Spinal cord (tissue), 9 donors: ENCODE measurements at regions not wholly inside any gene's neighbourhood (a gene's known extent, or its start where the extent isn't known, plus 50 kb on each side); places are given as distances from the start of the nearest gene placed in this dataset.

Source experiments
- DNase-seq, 6 donors: peaks; one replicate each; pipeline versions ENCODE4 v3.0.0 to v3.0.0-alpha.2; 2013 to 2015; ENCODE audit warnings: low spot score in 6 of 6, low read depth in 4 of 6
- H3K27ac ChIP-seq: one replicate; pipeline ENCODE4 v1.5.1; 2013; ENCODE audit warnings: low read depth, low read length, control low read depth
- H3K27me3 ChIP-seq: one replicate; pipeline ENCODE4 v1.6.1; 2013; ENCODE audit warnings: low read length; ENCODE audit not compliant: control insufficient read depth, insufficient read depth
- H3K36me3 ChIP-seq: one replicate; pipeline ENCODE4 v1.6.1; 2013; ENCODE audit warnings: low read length; ENCODE audit not compliant: control insufficient read depth, insufficient read depth
- H3K4me1 ChIP-seq: one replicate; pipeline ENCODE4 v1.6.1; 2013; ENCODE audit warnings: low read length; ENCODE audit not compliant: control insufficient read depth, insufficient read depth
- H3K4me3 ChIP-seq: one replicate; pipeline ENCODE4 v1.5.1; 2013; ENCODE audit warnings: low read depth, low read length, control low read depth
- H3K9me3 ChIP-seq: one replicate; pipeline ENCODE4 v1.6.1; 2013; ENCODE audit warnings: low read length; ENCODE audit not compliant: control insufficient read depth, insufficient read depth
- WGBS: methylation state at CpG from one replicate; pipeline ENCODE4 v1.1.5; 2013; ENCODE audit warnings: missing lambda C conversion rate; ENCODE audit not compliant: insufficient coverage; 5-methylcytosine and 5-hydroxymethylcytosine counted together
- donor health status: healthy.

DNA sequence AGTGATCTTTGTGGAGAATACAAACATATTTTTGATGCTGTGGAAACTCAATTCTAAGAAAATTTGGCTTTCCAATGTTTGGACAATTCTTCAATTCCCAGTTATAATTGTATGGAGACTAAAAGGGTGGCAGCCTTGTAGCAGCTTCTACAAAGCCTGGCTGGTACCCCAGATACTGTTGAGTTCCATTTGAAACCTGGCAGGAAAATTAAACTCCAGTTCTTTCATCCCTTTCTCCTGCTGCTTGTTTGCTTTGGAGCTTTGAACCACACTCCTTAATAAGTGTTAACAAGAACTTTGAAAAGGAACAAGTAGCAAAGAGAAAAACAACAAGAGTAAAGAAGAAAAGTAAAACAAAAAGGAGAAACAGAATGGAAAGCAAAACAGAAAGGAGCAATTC is 172.6 kb upstream of the ADAMTS5 start:
- H3K27ac ChIP-seq, result no peak overlapping the region
- peak in 2 of 6 donors; percentile 5 to 60 for DNase-seq
- H3K9me3 ChIP-seq, result no peaks in the 10 kb centered on the region

GRCh38 chr21:27134516-27134915 is 167.6 kb upstream of the ADAMTS5 start:
- Histone ChIP-seq H3K4me3 (no peak overlapping the region), H3K27ac (no peak overlapping the region), H3K9me3 (no peaks in the 10 kb centered on the region), H3K4me1 (no peaks in the 10 kb centered on the region), H3K27me3 (no peaks in the 10 kb centered on the region), H3K36me3 (no peaks in the 10 kb centered on the region)
- DNase-seq, result peak in 2 of 6 donors; percentile 67 to 78
- no CpG with 5 or more reads among the region's 1 CpG for WGBS

More for the DNA sequence above, 172.6 kb upstream of the ADAMTS5 start:
- no peaks in the 10 kb centered on the region for H3K27me3 ChIP-seq
- no peak overlapping the region for H3K4me3 ChIP-seq
- no peaks in the 10 kb centered on the region for H3K4me1 ChIP-seq
- H3K36me3 ChIP-seq, result no peaks in the 10 kb centered on the region

DNA sequence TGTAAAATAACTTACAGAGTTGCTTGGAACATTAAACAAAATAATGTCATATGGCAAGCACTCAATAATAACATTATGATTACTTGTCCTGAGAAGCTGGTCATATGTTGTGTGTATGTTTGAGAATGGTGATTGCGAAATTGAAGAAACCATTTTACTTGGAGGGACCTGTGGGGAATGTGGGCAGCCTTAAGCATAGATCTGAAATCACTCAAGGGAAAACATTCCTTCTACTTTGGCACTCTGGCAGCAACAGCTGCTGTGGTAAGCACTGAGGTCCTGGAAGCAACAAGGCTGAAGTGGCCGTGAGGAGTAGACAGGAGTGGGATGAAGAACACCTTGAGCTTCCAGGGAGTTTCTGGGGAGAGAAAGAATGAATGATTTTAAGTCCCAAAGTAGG is 165.4 kb upstream of the ADAMTS5 start:
- Histone ChIP-seq H3K36me3 (no peaks in the 10 kb centered on the region), H3K27me3 (no peaks in the 10 kb centered on the region), H3K4me1 (no peaks in the 10 kb centered on the region), H3K27ac (no peak overlapping the region), H3K9me3 (no peaks in the 10 kb centered on the region), H3K4me3 (no peak overlapping the region)
- WGBS, result 95% methylated on average over 2 of the region's 2 CpGs
- DNase-seq, result no peak

DNA sequence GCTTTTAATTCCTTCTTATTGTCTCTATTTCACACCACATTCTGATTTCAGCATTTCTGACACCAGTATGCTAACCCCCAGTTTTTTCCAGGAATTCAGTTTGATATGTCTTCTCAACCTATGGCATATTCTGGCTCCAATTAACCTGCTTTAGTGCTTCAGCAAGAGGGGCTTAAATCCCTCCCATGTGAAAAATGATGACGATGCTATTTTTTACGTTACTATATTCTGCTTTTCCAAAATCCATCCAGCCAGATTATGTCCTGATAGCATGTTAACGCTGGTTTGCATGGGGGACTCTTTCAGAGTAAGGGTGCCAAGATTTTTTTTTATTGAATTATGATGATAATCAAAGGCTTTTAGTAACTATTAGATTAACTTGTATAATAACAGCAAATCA is 163.3 kb upstream of the ADAMTS5 start:
- no CpG with 5 or more reads among the region's 3 CpGs for whole genome bisulfite sequencing
- Histone ChIP-seq H3K27ac (no peak overlapping the region), H3K36me3 (no peaks in the 10 kb centered on the region), H3K27me3 (no peaks in the 10 kb centered on the region), H3K4me3 (no peak overlapping the region), H3K9me3 (no peaks in the 10 kb centered on the region), H3K4me1 (no peaks in the 10 kb centered on the region)
- DNase-seq, result no peak

GRCh38 chr21:27129694-27130093 is 162.8 kb upstream of the ADAMTS5 start:
- no peak for DNase-seq
- H3K27ac ChIP-seq, result no peak overlapping the region
- no peaks in the 10 kb centered on the region for H3K9me3 ChIP-seq
- H3K4me3 ChIP-seq, result no peak overlapping the region
- no peaks in the 10 kb centered on the region for H3K36me3 ChIP-seq
- H3K27me3 ChIP-seq, result no peaks in the 10 kb centered on the region
- H3K4me1 ChIP-seq, result no peaks in the 10 kb centered on the region

DNA sequence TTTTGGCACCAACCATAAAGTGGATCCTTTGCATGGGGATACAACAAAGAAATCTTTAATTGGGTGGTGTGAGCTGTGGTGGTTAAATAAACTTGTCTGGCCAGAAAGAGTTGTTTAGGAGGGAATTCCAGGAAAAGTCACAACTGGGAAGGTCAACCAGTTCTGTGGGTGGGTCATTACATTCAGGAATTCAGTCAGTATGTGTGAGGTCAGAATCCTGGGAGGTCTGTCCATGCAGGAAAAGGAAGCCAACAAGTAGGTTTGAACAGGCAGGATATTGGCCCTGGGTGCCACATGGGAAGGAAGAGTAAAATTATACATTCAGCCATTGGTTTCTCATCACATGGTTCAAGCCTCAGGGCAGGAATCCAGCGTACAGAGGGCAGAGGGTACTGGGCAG is 162.3 kb upstream of the ADAMTS5 start:
- WGBS, result 80% methylated on average over 1 of the region's 1 CpG
- H3K27me3 ChIP-seq, result no peaks in the 10 kb centered on the region
- no peaks in the 10 kb centered on the region for H3K36me3 ChIP-seq
- H3K4me3 ChIP-seq, result no peak overlapping the region
- DNase-seq, result no peak
- no peaks in the 10 kb centered on the region for H3K4me1 ChIP-seq
- no peak overlapping the region for H3K27ac ChIP-seq
- H3K9me3 ChIP-seq, result no peaks in the 10 kb centered on the region

DNA sequence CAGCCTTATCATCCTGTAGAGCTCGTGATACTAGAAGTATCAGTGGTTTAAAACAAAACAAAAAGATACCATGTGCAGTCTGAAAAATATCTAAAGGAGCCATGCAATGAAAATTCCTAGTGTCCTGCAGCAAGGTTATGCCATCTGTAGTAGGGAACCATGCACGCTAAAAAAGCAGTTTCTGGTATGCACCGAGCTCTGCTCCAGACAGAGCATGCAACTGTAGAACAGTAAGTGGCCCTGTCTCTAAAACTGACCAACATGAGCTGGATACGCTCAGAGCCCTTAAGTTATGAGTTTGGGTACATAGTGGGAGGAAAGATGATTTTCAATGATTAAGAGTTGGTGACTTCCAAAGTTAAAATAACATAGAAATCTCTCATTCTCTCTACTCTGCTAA is 159.3 kb upstream of the ADAMTS5 start:
- WGBS, result 100% methylated on average over 2 of the region's 4 CpGs
- Histone ChIP-seq H3K27me3 (no peaks in the 10 kb centered on the region), H3K9me3 (no peaks in the 10 kb centered on the region), H3K27ac (no peak overlapping the region), H3K36me3 (no peaks in the 10 kb centered on the region), H3K4me3 (no peak overlapping the region), H3K4me1 (no peaks in the 10 kb centered on the region)
- DNase-seq, result no peak

GRCh38 chr21:27122686-27123085 is 155.8 kb upstream of the ADAMTS5 start:
- Histone ChIP-seq H3K36me3 (no peaks in the 10 kb centered on the region), H3K27me3 (no peaks in the 10 kb centered on the region), H3K4me1 (no peaks in the 10 kb centered on the region), H3K9me3 (no peaks in the 10 kb centered on the region), H3K4me3 (no peak overlapping the region), H3K27ac (no peak overlapping the region)
- no peak for DNase-seq

DNA sequence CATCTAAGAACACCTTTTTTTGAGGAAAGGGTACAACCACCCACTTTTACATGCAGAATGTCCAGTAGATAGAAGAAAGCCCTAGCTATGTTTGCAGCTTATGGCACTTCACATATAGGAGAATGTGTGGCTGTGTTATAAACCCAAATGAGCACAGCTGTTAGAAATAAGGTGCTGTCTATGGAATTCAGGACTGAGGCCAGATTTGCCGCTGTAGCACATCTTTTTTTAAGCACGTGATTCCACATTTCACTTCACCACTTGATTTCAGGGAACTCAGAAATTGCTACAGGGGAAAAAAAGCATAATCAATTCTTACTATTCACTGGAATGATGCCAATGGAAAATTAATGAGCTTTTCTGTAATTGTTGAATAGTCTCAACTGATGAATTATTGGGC is 147.2 kb upstream of the ADAMTS5 start:
- Histone ChIP-seq H3K27me3 (no peaks in the 10 kb centered on the region), H3K27ac (no peak overlapping the region), H3K9me3 (no peaks in the 10 kb centered on the region), H3K36me3 (no peaks in the 10 kb centered on the region), H3K4me1 (no peaks in the 10 kb centered on the region), H3K4me3 (no peak overlapping the region)
- DNase-seq, result peak in 1 of 6 donors; percentile 39
- 73% methylated on average over 2 of the region's 2 CpGs for WGBS

DNA sequence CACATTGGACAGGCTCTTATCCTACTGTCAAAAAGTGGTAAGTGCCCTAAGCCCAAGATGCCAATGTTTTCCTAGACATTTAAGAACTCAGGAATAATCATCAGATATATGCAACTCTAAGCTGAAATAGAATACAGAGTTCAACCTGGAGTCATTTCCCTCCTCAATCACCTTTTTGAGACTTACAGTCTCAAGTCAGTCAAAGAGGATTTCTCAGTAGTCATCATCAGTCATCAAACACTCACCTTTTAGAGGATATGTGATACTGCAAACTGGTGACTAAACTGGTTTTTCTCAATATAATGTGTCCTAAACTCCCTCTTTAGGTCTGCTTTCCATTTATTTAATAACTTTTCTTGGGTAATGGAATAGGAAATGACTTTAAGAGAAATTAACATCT is 145.3 kb upstream of the ADAMTS5 start:
- Histone ChIP-seq H3K4me3 (no peak overlapping the region), H3K4me1 (no peaks in the 10 kb centered on the region), H3K27me3 (no peaks in the 10 kb centered on the region), H3K27ac (no peak overlapping the region), H3K9me3 (no peaks in the 10 kb centered on the region), H3K36me3 (no peaks in the 10 kb centered on the region)
- DNase-seq, result peak in 1 of 6 donors; percentile 7

DNA sequence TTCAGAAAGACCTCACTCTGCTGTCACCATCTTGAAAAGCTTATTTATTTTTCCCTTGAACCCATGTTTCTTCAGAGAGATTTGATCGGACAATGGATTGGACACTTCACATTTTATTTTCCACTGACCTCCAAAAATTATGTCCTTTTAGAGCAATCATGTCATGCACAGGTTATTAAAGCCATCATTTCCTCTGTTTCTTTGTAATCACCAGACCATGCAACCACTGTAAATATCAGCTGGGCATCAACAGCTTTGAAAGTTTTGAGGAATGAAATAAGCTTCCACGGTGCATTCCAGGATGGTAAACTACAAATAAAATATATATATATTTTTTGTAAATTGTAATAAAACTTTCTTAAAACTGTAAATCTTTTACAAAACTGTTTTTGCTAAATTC is 144.1 kb upstream of the ADAMTS5 start:
- no peak for DNase-seq
- Histone ChIP-seq H3K4me3 (no peak overlapping the region), H3K27ac (no peak overlapping the region), H3K36me3 (no peaks in the 10 kb centered on the region), H3K4me1 (no peaks in the 10 kb centered on the region), H3K27me3 (no peaks in the 10 kb centered on the region), H3K9me3 (no peaks in the 10 kb centered on the region)
- no CpG with 5 or more reads among the region's 2 CpGs for WGBS
